Neutrophil (primary cell): ENCODE measurements at regions not wholly inside any gene's neighbourhood (a gene's known extent, or its start where the extent isn't known, plus 50 kb on each side); places are given as distances from the start of the nearest gene placed in this dataset.
"Not testable (repeated sequence)": the region's sequence is repeated elsewhere in the genome, so short reads cannot be mapped to it uniquely, and the experiment has no call there.

Source experiments
- H3K27ac ChIP-seq: fragments of 200-600 bp; sonication (generic); 2 replicates; pipeline ENCODE4 v1.5.1; 2016; ENCODE audit warnings: mild to moderate bottlenecking, moderate library complexity
- H3K27me3 ChIP-seq: fragments of 200-600 bp; sonication (generic); 2 replicates; pipeline ENCODE4 v1.6.0; 2016; ENCODE audit warnings: mild to moderate bottlenecking
- H3K36me3 ChIP-seq: fragments of 200-600 bp; sonication (generic); 2 replicates; pipeline ENCODE4 v1.5.1; 2017
- H3K4me1 ChIP-seq, 2 experiments: fragments of 200-600 bp in 1 of 2; sonication (generic) in 1 of 2; 1 replicate in 1 of 2; 2 replicates in 1 of 2; pipeline versions ENCODE4 v1.5.1 to v1.6.1; 2013 to 2016; ENCODE audit warnings: low read depth in 1 of 2, low read length in 1 of 2, mild to moderate bottlenecking in 1 of 2, moderate library complexity in 1 of 2; ENCODE audit not compliant: control insufficient read depth in 1 of 2, insufficient read depth in 1 of 2
- H3K4me3 ChIP-seq, 2 experiments: fragments of 200-600 bp in 1 of 2; sonication (generic) in 1 of 2; 1 replicate in 1 of 2; 2 replicates in 1 of 2; pipeline ENCODE4 v1.5.1; 2013 to 2016; ENCODE audit warnings: low read depth in 1 of 2, low read length in 1 of 2, mild to moderate bottlenecking in 1 of 2, moderate library complexity in 1 of 2
- H3K9me3 ChIP-seq: fragments of 200-600 bp; sonication (generic); 2 replicates; pipeline ENCODE4 v1.5.1; 2016
- TF ChIP-seq, protein P1 (sequence below): fragments of 200-600 bp; sonication (generic); IDR thresholded peaks from 2 replicates; pipeline ENCODE4 v1.5.1; 2016; ENCODE audit warnings: antibody characterized with exemption

GRCh38 chr7:131934452-131934851, 378.0 kb upstream of the PODXL start:
- TF ChIP-seq, protein P1, sequence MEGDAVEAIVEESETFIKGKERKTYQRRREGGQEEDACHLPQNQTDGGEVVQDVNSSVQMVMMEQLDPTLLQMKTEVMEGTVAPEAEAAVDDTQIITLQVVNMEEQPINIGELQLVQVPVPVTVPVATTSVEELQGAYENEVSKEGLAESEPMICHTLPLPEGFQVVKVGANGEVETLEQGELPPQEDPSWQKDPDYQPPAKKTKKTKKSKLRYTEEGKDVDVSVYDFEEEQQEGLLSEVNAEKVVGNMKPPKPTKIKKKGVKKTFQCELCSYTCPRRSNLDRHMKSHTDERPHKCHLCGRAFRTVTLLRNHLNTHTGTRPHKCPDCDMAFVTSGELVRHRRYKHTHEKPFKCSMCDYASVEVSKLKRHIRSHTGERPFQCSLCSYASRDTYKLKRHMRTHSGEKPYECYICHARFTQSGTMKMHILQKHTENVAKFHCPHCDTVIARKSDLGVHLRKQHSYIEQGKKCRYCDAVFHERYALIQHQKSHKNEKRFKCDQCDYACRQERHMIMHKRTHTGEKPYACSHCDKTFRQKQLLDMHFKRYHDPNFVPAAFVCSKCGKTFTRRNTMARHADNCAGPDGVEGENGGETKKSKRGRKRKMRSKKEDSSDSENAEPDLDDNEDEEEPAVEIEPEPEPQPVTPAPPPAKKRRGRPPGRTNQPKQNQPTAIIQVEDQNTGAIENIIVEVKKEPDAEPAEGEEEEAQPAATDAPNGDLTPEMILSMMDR = no peak
- Histone ChIP-seq H3K27me3 (no peaks in the 10 kb centered on the region), H3K36me3 (no peaks in the 10 kb centered on the region), H3K4me1 (no peaks in the 10 kb centered on the region), H3K9me3 (no peaks in the 10 kb centered on the region), H3K27ac (no peak overlapping the region), H3K4me3 (no peak overlapping the region)

GRCh38 chr7:131933751-131934289, 377.4 kb upstream of the PODXL start:
- H3K4me1 ChIP-seq = no peaks in the 10 kb centered on the region

GRCh38 chr7:131933219-131933618, 376.8 kb upstream of the PODXL start:
- H3K9me3 ChIP-seq, H3K36me3 ChIP-seq, H3K27ac ChIP-seq, H3K4me1 ChIP-seq, H3K4me3 ChIP-seq, H3K27me3 ChIP-seq: not testable (repeated sequence)

More at GRCh38 chr7:131933751-131934289, 377.4 kb upstream of the PODXL start:
- no peak overlapping the region for H3K4me3 ChIP-seq
- H3K27ac ChIP-seq = no peak overlapping the region
- H3K9me3 ChIP-seq = no peaks in the 10 kb centered on the region
- no peaks in the 10 kb centered on the region for H3K27me3 ChIP-seq
- TF ChIP-seq, protein P1 = no peak
- H3K36me3 ChIP-seq = no peaks in the 10 kb centered on the region

DNA sequence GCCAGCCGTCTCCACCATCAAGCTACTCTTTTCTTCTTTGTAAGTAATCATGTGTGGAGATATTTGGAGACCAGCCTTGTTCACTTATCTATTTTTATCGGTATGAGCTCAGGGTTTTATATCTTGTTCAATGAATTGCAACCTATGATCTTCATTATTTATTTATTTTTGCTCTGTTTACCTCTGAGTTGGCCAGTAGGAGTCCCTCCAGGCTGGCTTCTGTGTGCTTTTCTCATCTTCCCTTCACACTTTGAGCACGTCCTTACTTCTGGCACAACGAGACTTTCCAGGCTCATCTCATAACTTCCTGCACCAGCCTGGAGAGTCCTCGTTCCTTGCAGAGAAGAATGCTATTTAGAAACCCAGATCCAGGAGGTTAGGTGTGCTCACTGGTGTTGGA, 375.8 kb upstream of the PODXL start:
- TF ChIP-seq, protein P1 = no peak
- Histone ChIP-seq H3K27ac (no peak overlapping the region), H3K4me1 (no peaks in the 10 kb centered on the region), H3K9me3 (no peaks in the 10 kb centered on the region), H3K36me3 (no peaks in the 10 kb centered on the region), H3K27me3 (no peaks in the 10 kb centered on the region), H3K4me3 (no peak overlapping the region)

DNA sequence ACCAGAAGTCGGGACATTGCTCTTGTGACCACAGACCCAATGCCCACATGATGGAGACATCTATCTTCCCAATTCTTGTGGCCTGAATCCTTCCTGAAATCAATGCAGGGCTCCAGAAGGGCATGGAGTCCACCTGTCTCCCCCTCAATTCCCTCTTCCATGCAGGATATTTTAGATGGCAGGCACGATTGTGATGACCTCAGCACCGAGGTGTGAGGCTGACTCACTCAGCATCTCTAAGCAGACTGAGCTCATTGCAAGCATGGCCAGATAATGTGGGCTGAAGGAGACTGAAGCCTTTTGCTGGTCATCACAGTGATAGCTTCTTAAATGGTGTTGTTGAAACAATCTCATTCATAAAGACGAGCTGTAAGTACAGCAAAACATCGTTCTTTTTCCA, 374.9 kb upstream of the PODXL start:
- H3K4me3 ChIP-seq = no peak overlapping the region
- no peak overlapping the region for H3K27ac ChIP-seq
- no peaks in the 10 kb centered on the region for H3K9me3 ChIP-seq
- no peaks in the 10 kb centered on the region for H3K36me3 ChIP-seq
- no peaks in the 10 kb centered on the region for H3K4me1 ChIP-seq
- TF ChIP-seq, protein P1 = no peak
- H3K27me3 ChIP-seq = no peaks in the 10 kb centered on the region

- Histone ChIP-seq H3K27me3 (no peaks in the 10 kb centered on the region), H3K27ac (no peak overlapping the region), H3K4me1 (no peaks in the 10 kb centered on the region), H3K9me3 (no peaks in the 10 kb centered on the region), H3K4me3 (no peak overlapping the region), H3K36me3 (no peaks in the 10 kb centered on the region)
- TF ChIP-seq, protein P1 = no peak
Observed at GRCh38 chr7:131929632-131930031, 373.2 kb upstream of the PODXL start.
